Left ventricle myocardium inferior (tissue), 1 donor: ENCODE measurements at regions not wholly inside any gene's neighbourhood (a gene's known extent, or its start where the extent isn't known, plus 50 kb on each side); places are given as distances from the start of the nearest gene placed in this dataset.

Experiments
- DNase-seq: peaks from one replicate; pipeline ENCODE4 v3.0.0-alpha.2; 2020
- H3K27ac ChIP-seq: fragments of 200-600 bp; replicated peaks from 2 replicates; pipeline ENCODE4 v1.8.0; 2021
- H3K27me3 ChIP-seq: fragments of 200-600 bp; 2 replicates; pipeline ENCODE4 v1.8.0; 2021; ENCODE audit warnings: low read depth
- H3K36me3 ChIP-seq: fragments of 200-600 bp; 2 replicates; pipeline ENCODE4 v1.8.0; 2021
- H3K4me1 ChIP-seq: fragments of 200-600 bp; 2 replicates; pipeline ENCODE4 v1.8.0; 2021
- H3K4me3 ChIP-seq: fragments of 200-600 bp; 2 replicates; pipeline ENCODE4 v1.8.0; 2021; ENCODE audit warnings: mild to moderate bottlenecking, moderate library complexity
- H3K9me3 ChIP-seq: fragments of 200-600 bp; replicated peaks from 2 replicates; pipeline ENCODE4 v1.8.0; 2021
- intact Hi-C: fragments of 100-400 bp; cut with micrococcal nuclease; formaldehyde crosslinking; loops from one replicate; pipeline ENCODE4 v1.11.0; 2022
- TF ChIP-seq, protein P1 (sequence below): fragments of 200-600 bp; IDR thresholded peaks from 2 replicates; pipeline ENCODE4 v1.8.0; 2021; ENCODE audit warnings: antibody characterized with exemption, mild to moderate bottlenecking, borderline replicate concordance
- donor health status: DM: no; HTN: yes; CAD: no; lungs with severe emphysema.

DNA sequence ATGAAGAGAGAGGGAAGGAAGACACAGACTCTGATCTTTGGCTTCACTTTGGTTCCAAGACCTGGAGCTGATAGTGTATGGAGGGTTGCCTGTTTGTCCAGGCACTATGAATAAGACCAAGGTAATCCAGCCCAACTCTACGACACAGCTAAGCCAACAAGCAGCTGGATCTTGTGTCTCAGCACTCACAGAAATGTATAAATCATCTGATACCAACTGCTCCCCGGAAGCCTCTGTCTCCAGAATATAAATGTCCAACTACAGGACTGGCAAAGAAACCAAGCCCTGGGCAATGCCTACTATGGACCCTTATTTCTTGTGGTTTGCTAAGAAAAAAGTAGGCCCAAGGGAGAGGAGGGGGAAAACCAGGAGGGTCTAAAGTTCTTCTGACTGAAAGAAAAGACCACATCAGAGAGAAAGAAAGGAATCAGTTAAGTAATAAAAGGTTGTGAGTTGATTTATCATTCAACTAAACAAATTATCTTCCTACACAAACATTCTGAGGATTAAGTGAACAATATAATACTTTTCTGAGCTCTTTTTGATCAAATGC, 204.0 kb downstream of the DAD1 start:
- Histone ChIP-seq H3K9me3 (no peaks in the 10 kb centered on the region), H3K36me3 (no peaks in the 10 kb centered on the region), H3K4me1 (no peaks in the 10 kb centered on the region), H3K4me3 (no peak overlapping the region), H3K27ac (no peak overlapping the region), H3K27me3 (peaks cover 44% of the 10 kb centered on the region)
- intact Hi-C loops = no loop called here
- TF ChIP-seq, protein P1, sequence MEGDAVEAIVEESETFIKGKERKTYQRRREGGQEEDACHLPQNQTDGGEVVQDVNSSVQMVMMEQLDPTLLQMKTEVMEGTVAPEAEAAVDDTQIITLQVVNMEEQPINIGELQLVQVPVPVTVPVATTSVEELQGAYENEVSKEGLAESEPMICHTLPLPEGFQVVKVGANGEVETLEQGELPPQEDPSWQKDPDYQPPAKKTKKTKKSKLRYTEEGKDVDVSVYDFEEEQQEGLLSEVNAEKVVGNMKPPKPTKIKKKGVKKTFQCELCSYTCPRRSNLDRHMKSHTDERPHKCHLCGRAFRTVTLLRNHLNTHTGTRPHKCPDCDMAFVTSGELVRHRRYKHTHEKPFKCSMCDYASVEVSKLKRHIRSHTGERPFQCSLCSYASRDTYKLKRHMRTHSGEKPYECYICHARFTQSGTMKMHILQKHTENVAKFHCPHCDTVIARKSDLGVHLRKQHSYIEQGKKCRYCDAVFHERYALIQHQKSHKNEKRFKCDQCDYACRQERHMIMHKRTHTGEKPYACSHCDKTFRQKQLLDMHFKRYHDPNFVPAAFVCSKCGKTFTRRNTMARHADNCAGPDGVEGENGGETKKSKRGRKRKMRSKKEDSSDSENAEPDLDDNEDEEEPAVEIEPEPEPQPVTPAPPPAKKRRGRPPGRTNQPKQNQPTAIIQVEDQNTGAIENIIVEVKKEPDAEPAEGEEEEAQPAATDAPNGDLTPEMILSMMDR = no peak
- DNase-seq = no peak

GRCh38 chr14:22384167-22384549, 204.9 kb downstream of the DAD1 start:
- H3K9me3 ChIP-seq = no peaks in the 10 kb centered on the region
- H3K27ac ChIP-seq = no peak overlapping the region
- no peaks in the 10 kb centered on the region for H3K4me1 ChIP-seq
- TF ChIP-seq, protein P1 = no peak
- H3K36me3 ChIP-seq = no peaks in the 10 kb centered on the region
- intact Hi-C loops = no loop called here
- DNase-seq = no peak
- H3K4me3 ChIP-seq = no peak overlapping the region
- H3K27me3 ChIP-seq = peaks cover 36% of the 10 kb centered on the region

- Histone ChIP-seq H3K36me3 (no peaks in the 10 kb centered on the region), H3K27me3 (peaks cover 31% of the 10 kb centered on the region), H3K9me3 (no peaks in the 10 kb centered on the region), H3K4me1 (no peaks in the 10 kb centered on the region), H3K27ac (no peak overlapping the region), H3K4me3 (no peak overlapping the region)
- no peak for DNase-seq
- intact Hi-C loops = no loop called here
- TF ChIP-seq, protein P1 = no peak
Observed at GRCh38 chr14:22383515-22384166, 205.4 kb downstream of the DAD1 start.

DNA sequence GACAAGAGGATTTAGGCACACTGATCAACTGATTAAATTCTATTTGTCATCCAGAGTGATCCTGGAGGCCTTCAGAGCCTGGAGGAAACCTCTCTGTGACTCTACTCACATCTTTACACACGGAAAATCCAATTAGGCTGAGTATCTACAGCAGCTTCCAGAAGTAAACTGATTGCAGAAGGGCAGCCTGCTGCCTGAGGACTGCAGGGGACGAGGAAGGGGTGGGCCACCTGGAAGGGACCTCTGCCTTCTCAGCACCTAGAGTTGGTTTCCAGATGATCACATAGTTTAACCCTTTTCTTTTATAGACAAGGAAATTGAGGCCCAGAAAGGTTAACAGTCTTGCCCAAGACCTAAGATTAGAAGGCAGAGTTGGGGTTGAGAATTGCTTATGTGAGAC, 206.1 kb downstream of the DAD1 start:
- Histone ChIP-seq H3K27ac (no peak overlapping the region), H3K4me1 (no peaks in the 10 kb centered on the region), H3K9me3 (no peaks in the 10 kb centered on the region), H3K36me3 (no peaks in the 10 kb centered on the region), H3K4me3 (no peak overlapping the region), H3K27me3 (peaks cover 24% of the 10 kb centered on the region)
- intact Hi-C loops = no loop called here
- DNase-seq = no peak
- TF ChIP-seq, protein P1 = no peak

GRCh38 chr14:22382395-22382794, 206.6 kb downstream of the DAD1 start:
- DNase-seq = no peak
- no peaks in the 10 kb centered on the region for H3K4me1 ChIP-seq
- no peak overlapping the region for H3K27ac ChIP-seq
- no peaks in the 10 kb centered on the region for H3K9me3 ChIP-seq
- TF ChIP-seq, protein P1 = no peak
- H3K36me3 ChIP-seq = no peaks in the 10 kb centered on the region
- intact Hi-C loops = no loop called here
- peaks cover 20% of the 10 kb centered on the region for H3K27me3 ChIP-seq
- no peak overlapping the region for H3K4me3 ChIP-seq
